ENCODE measurements at regions not wholly inside any gene's neighbourhood (a gene's known extent, or its start where the extent isn't known, plus 50 kb on each side); places are given as distances from the start of the nearest gene placed in this dataset.
A peak's percentile ranks its signal among the peaks of the same experiment; 100 is the strongest.
"Not testable (repeated sequence)": the region's sequence is repeated elsewhere in the genome, so short reads cannot be mapped to it uniquely, and the experiment has no call there.

GRCh38 chr12:47364261-47364660, 284.5 kb upstream of the AMIGO2 start:
- H3K9me3 ChIP-seq (ENCODE audit: control insufficient read depth, low read length), result no peaks in the 10 kb centered on the region
- no peak overlapping the region for H3K27ac ChIP-seq (ENCODE audit: low read depth, low read length, severe bottlenecking)
- no CpG with 5 or more reads among the region's 2 CpGs for WGBS, 2 experiments (ENCODE audit: insufficient coverage in 2 of 2)
- peaks cover 9% of the 10 kb centered on the region for H3K4me1 ChIP-seq (ENCODE audit: control insufficient read depth, insufficient read depth, low read length, poor library complexity, severe bottlenecking)
- no peaks in the 10 kb centered on the region for H3K36me3 ChIP-seq (ENCODE audit: control insufficient read depth, insufficient read depth, low read length)
- H3K4me3 ChIP-seq (ENCODE audit: extremely low read depth, insufficient read depth, low read length, poor library complexity, severe bottlenecking), result no peak overlapping the region

DNA sequence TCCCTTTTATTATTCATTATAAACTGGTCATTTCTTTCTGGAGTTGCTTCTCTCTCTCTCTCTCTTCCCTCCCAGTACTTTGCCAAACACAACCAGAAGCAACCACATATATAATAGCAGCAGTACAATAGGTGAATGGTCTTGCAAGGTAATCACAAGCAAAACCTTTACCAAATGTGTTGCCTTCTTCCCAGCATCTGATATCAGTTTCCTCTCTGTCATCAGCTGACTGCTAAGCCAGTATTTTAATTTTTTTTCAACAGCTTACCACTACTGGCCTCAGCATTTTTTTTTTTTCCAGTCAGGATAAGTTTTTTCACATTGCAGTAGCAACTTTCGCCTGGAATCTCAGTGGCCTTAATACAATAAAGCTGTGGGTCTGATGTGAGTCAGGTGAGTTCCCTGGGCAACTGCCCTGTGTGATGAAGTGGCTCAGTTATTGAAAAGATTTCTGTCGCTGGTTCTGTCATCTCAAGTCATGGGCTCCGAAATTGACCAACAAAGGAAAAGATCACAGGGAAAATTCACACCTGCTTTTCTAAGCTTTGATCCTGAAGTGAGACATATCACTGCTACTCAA, 282.5 kb upstream of the AMIGO2 start:
- H3K4me1 ChIP-seq (ENCODE audit: control insufficient read depth, insufficient read depth, low read length, poor library complexity, severe bottlenecking), result peaks cover 9% of the 10 kb centered on the region
- H3K4me3 ChIP-seq (ENCODE audit: extremely low read depth, insufficient read depth, low read length, poor library complexity, severe bottlenecking), result no peak overlapping the region
- H3K27ac ChIP-seq (ENCODE audit: low read depth, low read length, severe bottlenecking), result no peak overlapping the region
- no peaks in the 10 kb centered on the region for H3K36me3 ChIP-seq (ENCODE audit: control insufficient read depth, insufficient read depth, low read length)
- no peaks in the 10 kb centered on the region for H3K9me3 ChIP-seq (ENCODE audit: control insufficient read depth, low read length)
- 96 to 100% methylated on average over 1 to 3 of the region's 3 CpGs for WGBS, 2 experiments (ENCODE audit: insufficient coverage in 2 of 2)

DNA sequence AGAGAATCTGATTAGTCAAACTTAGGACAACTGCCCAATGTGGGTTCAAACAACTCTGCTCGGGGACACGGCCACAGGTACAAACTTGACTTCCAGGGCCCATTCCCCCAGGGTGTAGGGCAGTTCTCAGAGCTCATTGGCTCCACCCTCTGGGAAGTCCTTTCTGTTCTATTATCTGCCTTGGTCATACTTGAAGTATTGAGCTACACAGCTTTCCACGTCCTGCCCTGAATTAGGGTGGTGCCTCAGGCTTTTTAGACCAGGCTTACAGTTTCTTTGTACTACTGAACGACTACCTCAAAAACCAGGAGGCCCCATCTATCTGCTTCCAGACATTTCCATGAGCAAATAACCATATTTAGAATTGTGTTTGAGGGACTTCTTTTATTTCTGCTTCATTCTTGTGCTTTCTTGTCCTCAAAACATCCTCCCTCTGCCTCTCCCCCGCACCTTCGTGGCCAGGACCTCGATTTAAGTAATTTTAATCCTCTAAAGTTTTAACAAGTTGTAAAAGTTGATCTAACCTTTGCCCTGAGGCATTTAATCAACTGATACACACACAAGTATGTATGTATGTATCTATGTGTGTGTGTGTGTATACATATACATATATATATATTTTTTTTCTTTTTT, 281.7 kb upstream of the AMIGO2 start:
- no peaks in the 10 kb centered on the region for H3K9me3 ChIP-seq (ENCODE audit: control insufficient read depth, low read length)
- H3K36me3 ChIP-seq (ENCODE audit: control insufficient read depth, insufficient read depth, low read length), result no peaks in the 10 kb centered on the region
- H3K4me3 ChIP-seq (ENCODE audit: extremely low read depth, insufficient read depth, low read length, poor library complexity, severe bottlenecking), result no peak overlapping the region
- H3K27ac ChIP-seq (ENCODE audit: low read depth, low read length, severe bottlenecking), result no peak overlapping the region
- WGBS, 2 experiments (ENCODE audit: insufficient coverage in 2 of 2), result 80 to 90% methylated on average over 3 of the region's 7 CpGs
- peaks cover 9% of the 10 kb centered on the region for H3K4me1 ChIP-seq (ENCODE audit: control insufficient read depth, insufficient read depth, low read length, poor library complexity, severe bottlenecking)

DNA sequence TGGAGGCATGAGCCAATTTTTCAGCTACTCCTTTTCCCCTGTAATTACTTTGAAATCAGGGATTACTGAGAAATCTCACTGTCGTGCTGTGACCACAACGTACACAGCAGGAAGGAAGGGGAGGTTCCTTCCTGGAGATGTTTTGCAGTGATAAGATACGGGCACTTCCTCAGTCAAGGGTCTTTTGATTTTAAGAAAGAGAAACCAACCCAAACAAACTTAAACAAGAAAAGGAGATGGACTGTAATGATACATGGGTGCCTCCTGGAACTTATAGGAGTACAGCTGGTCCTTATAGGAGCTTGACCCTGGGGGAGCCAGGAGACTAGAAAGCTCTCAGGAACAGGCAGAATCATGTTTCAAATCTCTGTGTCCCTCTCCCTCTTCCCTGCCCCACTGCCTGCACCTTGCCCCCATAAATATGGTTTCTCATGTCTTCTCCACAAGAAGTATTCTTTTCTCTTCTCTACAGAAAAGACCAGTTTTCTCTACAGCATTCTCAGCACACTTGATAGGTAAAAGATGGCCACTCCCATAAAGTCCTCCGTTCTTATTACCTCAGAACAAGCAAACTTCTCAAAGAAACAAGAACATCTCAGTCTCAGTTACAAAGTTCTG, 281.1 kb upstream of the AMIGO2 start:
- H3K36me3 ChIP-seq (ENCODE audit: control insufficient read depth, insufficient read depth, low read length), result no peaks in the 10 kb centered on the region
- peak overlapping the region; percentile 33 for H3K27ac ChIP-seq (ENCODE audit: low read depth, low read length, severe bottlenecking)
- H3K9me3 ChIP-seq (ENCODE audit: control insufficient read depth, low read length), result no peaks in the 10 kb centered on the region
- WGBS, 2 experiments (ENCODE audit: insufficient coverage in 2 of 2), result 90 to 100% methylated on average over 1 of the region's 4 CpGs
- H3K4me3 ChIP-seq (ENCODE audit: extremely low read depth, insufficient read depth, low read length, poor library complexity, severe bottlenecking), result no peak overlapping the region
- H3K4me1 ChIP-seq (ENCODE audit: control insufficient read depth, insufficient read depth, low read length, poor library complexity, severe bottlenecking), result peaks cover 9% of the 10 kb centered on the region

DNA sequence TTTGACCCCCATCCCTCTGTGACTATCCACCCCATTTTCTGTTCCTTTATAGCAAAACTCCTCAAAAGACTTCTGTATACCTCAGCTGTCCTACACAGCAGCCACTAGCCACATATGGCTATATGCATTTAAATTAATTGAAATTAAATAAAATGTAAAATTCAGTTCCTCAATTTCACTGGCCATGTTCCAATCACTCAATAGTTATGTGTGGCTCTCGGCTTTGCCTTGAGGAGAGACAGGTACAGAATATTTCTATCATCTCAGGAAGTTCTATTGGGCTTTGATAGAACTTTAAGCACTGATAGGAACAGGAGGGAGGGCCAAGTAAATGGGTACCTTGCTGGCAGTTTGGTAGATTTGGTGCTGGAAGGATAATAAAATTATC, 280.3 kb upstream of the AMIGO2 start:
- no peak overlapping the region for H3K27ac ChIP-seq (ENCODE audit: low read depth, low read length, severe bottlenecking)
- H3K4me3 ChIP-seq (ENCODE audit: extremely low read depth, insufficient read depth, low read length, poor library complexity, severe bottlenecking), result no peak overlapping the region
- H3K9me3 ChIP-seq (ENCODE audit: control insufficient read depth, low read length), result no peaks in the 10 kb centered on the region
- no CpG with 5 or more reads among the region's 1 CpG for WGBS, 2 experiments (ENCODE audit: insufficient coverage in 2 of 2)
- H3K4me1 ChIP-seq (ENCODE audit: control insufficient read depth, insufficient read depth, low read length, poor library complexity, severe bottlenecking), result peaks cover 9% of the 10 kb centered on the region
- no peaks in the 10 kb centered on the region for H3K36me3 ChIP-seq (ENCODE audit: control insufficient read depth, insufficient read depth, low read length)

DNA sequence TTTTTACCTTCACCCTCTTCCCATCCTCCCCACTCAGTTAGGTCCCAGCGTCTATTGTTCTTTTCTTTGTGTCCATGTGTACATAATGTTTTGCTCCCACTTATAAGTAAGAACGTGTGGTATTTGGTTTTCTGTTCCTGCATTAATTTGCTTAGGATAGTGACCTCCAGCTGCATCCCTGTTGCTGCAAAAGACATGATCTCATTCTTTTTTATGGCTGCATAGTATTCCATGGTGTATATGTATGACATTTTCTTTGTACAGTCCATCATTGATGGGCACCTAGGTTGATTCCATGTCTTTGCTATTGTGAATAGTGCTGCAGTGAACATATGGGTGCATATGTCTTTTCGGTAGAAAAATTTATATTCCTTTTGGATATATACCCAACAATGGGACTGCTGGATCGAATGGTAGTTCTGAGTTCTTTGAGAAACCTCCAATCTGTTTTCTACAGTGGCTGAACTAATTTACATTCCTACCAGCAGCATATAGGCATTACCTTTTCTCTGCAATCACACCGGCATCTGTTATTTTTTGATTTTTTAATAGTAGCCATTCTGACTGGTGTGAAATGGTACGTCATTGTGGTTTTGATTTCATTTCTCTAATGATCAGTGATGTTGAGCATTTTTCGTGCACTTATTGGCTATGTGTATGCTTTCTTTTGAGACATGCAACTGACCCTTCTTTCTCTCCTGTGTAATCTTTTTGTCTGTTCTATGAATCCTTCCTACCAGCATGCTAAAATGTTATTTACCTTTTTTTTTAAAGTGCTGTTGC, 279.7 kb upstream of the AMIGO2 start:
- 100% methylated on average over 2 to 3 of the region's 7 CpGs for WGBS, 2 experiments (ENCODE audit: insufficient coverage in 2 of 2)
- H3K36me3 ChIP-seq (ENCODE audit: control insufficient read depth, insufficient read depth, low read length), result no peaks in the 10 kb centered on the region
- no peak overlapping the region for H3K27ac ChIP-seq (ENCODE audit: low read depth, low read length, severe bottlenecking)
- peaks cover 9% of the 10 kb centered on the region for H3K4me1 ChIP-seq (ENCODE audit: control insufficient read depth, insufficient read depth, low read length, poor library complexity, severe bottlenecking)
- H3K4me3 ChIP-seq (ENCODE audit: extremely low read depth, insufficient read depth, low read length, poor library complexity, severe bottlenecking), result no peak overlapping the region
- no peaks in the 10 kb centered on the region for H3K9me3 ChIP-seq (ENCODE audit: control insufficient read depth, low read length)

DNA sequence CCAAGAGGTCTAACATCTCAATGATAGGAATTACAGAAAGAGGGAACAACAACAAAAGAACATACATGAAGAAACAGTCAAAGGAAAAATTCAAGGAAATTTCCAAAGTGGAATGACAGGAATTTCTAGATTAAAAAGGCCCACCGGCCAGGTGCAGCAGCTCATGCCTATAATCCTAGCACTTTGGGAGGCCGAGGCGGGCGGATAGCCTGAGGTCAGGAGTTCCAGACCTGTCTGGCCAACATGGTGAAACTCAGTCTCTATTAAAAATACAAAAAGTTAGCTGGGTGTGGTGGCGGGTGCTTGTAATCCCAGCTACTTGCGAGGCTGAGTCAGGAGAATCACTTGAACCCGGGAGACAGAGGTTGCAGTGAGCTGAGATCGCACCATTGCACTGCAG, 277.2 kb upstream of the AMIGO2 start:
- WGBS, 2 experiments (ENCODE audit: insufficient coverage in 2 of 2), result 93 to 94% methylated on average over 6 to 7 of the region's 8 CpGs
- H3K27ac ChIP-seq (ENCODE audit: low read depth, low read length, severe bottlenecking), result not testable (repeated sequence)

GRCh38 chr12:47356129-47356700, 276.5 kb upstream of the AMIGO2 start:
- no peaks in the 10 kb centered on the region for H3K36me3 ChIP-seq (ENCODE audit: control insufficient read depth, insufficient read depth, low read length)
- peaks cover under 1% of the 10 kb centered on the region for H3K4me1 ChIP-seq (ENCODE audit: control insufficient read depth, insufficient read depth, low read length, poor library complexity, severe bottlenecking)
- no peak overlapping the region for H3K4me3 ChIP-seq (ENCODE audit: extremely low read depth, insufficient read depth, low read length, poor library complexity, severe bottlenecking)
- 85 to 93% methylated on average over 2 to 3 of the region's 3 CpGs for WGBS, 2 experiments (ENCODE audit: insufficient coverage in 2 of 2)
- H3K9me3 ChIP-seq (ENCODE audit: control insufficient read depth, low read length), result no peaks in the 10 kb centered on the region
- H3K27ac ChIP-seq (ENCODE audit: low read depth, low read length, severe bottlenecking), result no peak overlapping the region

More for the DNA sequence above, 277.2 kb upstream of the AMIGO2 start:
- not testable (repeated sequence) for H3K4me3 ChIP-seq (ENCODE audit: extremely low read depth, insufficient read depth, low read length, poor library complexity, severe bottlenecking); H3K4me1 ChIP-seq (ENCODE audit: control insufficient read depth, insufficient read depth, low read length, poor library complexity, severe bottlenecking); H3K9me3 ChIP-seq (ENCODE audit: control insufficient read depth, low read length); H3K36me3 ChIP-seq (ENCODE audit: control insufficient read depth, insufficient read depth, low read length)

- Histone ChIP-seq H3K4me1 (ENCODE audit: control insufficient read depth, insufficient read depth, low read length, poor library complexity, severe bottlenecking) (no peaks in the 10 kb centered on the region), H3K4me3 (ENCODE audit: extremely low read depth, insufficient read depth, low read length, poor library complexity, severe bottlenecking) (no peak overlapping the region), H3K27ac (ENCODE audit: low read depth, low read length, severe bottlenecking) (no peak overlapping the region), H3K36me3 (ENCODE audit: control insufficient read depth, insufficient read depth, low read length) (no peaks in the 10 kb centered on the region), H3K9me3 (ENCODE audit: control insufficient read depth, low read length) (no peaks in the 10 kb centered on the region)
- WGBS, 2 experiments (ENCODE audit: insufficient coverage in 2 of 2), result 86 to 87% methylated on average over 6 of the region's 6 CpGs
Measured at GRCh38 chr12:47353508-47353907, 273.7 kb upstream of the AMIGO2 start.

DNA sequence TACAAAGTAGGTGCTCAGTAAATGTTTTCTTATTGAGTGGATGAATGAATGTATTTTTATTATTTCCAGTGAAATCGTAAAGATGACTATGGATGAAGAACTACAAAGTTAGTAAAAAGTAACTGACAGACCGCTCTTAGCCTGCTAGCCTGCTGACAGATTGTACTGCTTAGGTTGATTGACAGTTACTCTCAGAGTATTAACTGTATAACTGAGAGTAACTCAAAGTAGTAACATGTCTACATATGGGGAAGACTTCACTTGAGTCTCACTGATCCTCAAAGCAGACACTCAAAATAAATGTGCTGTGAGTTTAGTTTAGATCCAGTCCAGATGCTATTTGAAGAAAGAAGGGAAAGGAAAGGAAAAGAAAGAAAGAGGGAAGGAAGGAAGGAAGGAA, 272.3 kb upstream of the AMIGO2 start:
- no peaks in the 10 kb centered on the region for H3K36me3 ChIP-seq (ENCODE audit: control insufficient read depth, insufficient read depth, low read length)
- H3K4me1 ChIP-seq (ENCODE audit: control insufficient read depth, insufficient read depth, low read length, poor library complexity, severe bottlenecking), result no peaks in the 10 kb centered on the region
- WGBS, 2 experiments (ENCODE audit: insufficient coverage in 2 of 2), result 83 to 89% methylated on average over 2 of the region's 2 CpGs
- no peaks in the 10 kb centered on the region for H3K9me3 ChIP-seq (ENCODE audit: control insufficient read depth, low read length)
- H3K4me3 ChIP-seq (ENCODE audit: extremely low read depth, insufficient read depth, low read length, poor library complexity, severe bottlenecking), result no peak overlapping the region
- H3K27ac ChIP-seq (ENCODE audit: low read depth, low read length, severe bottlenecking), result no peak overlapping the region
